ENCODE measurements at regions not wholly inside any gene's neighbourhood (a gene's known extent, or its start where the extent isn't known, plus 50 kb on each side); places are given as distances from the start of the nearest gene placed in this dataset.

- Histone ChIP-seq H3F3A (ENCODE audit: insufficient read depth, low read length) (no peaks in the 10 kb centered on the region), H2AFZ (ENCODE audit: low read length) (no peak overlapping the region), H3K36me3 (replicated peaks; ENCODE audit: insufficient read depth, low read length) (no peaks in the 10 kb centered on the region; the same call in 1 of the 2 replicates), H3K9me3 (replicated peaks; ENCODE audit: insufficient read depth, low read length) (no peaks in the 10 kb centered on the region), H3K27ac (ENCODE audit: low read length) (no peak overlapping the region), H3K4me2 (ENCODE audit: low read depth, low read length) (no peak overlapping the region), H4K20me1 (ENCODE audit: insufficient read depth, low read length) (no peaks in the 10 kb centered on the region), H3K9me2 (replicated peaks; ENCODE audit: insufficient read depth, low read length) (no peaks in the 10 kb centered on the region), H3K4me1 (ENCODE audit: low read length) (no peaks in the 10 kb centered on the region), H3K4me3 (ENCODE audit: low read length) (no peak overlapping the region), H3K27me3 (replicated peaks; ENCODE audit: insufficient read depth, low read length) (no peaks in the 10 kb centered on the region), H3K79me2 (ENCODE audit: low read length) (no peaks in the 10 kb centered on the region), H3K9ac (ENCODE audit: low read length) (no peak overlapping the region)
- DNase-seq, result no peak
- TF ChIP-seq CTCF (IDR thresholded peaks at IDR 0.05; ENCODE audit: low read length) (no peak), EZH2phosphoT487 (IDR thresholded peaks at IDR 0.05; ENCODE audit: low read length) (no peak), EZH2 (optimal IDR thresholded peaks at IDR 0.05; ENCODE audit: low read depth, low read length) (no peak)
Measured at GRCh38 chr6:40738551-40739193, 151.5 kb upstream of the LRFN2 start.

DNA sequence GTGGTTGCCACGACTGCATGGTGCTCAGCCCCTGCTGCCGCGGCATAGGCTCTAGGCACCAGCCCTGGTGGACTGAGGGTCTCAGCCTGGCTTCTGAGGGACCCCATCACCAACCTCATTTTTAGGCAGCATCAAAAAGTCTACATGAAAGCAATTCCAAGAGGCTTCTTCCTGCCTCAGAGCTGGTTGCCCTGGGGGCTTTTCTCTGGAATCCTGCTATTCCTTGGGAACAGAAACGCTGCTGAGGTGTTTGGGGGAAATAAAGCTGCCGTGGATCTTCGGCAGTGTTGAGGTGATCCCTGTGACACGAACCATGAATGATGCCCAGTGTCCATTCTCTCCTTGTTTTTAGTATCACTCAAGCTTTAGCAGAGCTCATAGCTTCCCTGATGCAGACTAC is 148.4 kb upstream of the LRFN2 start:
- H3K9me2 ChIP-seq (replicated peaks; ENCODE audit: insufficient read depth, low read length), result no peaks in the 10 kb centered on the region
- H3K36me3 ChIP-seq (replicated peaks; ENCODE audit: insufficient read depth, low read length), result no peaks in the 10 kb centered on the region; the same call in 1 of the 2 replicates
- H3K4me1 ChIP-seq (ENCODE audit: low read length), result no peaks in the 10 kb centered on the region
- no peak overlapping the region for H3K4me3 ChIP-seq (ENCODE audit: low read length)
- H3K27me3 ChIP-seq (replicated peaks; ENCODE audit: insufficient read depth, low read length), result no peaks in the 10 kb centered on the region
- H3K9ac ChIP-seq (ENCODE audit: low read length), result no peak overlapping the region
- H3K4me2 ChIP-seq (ENCODE audit: low read depth, low read length), result no peak overlapping the region
- no peak overlapping the region for H3K27ac ChIP-seq (ENCODE audit: low read length)
- TF ChIP-seq EZH2 (optimal IDR thresholded peaks at IDR 0.05; ENCODE audit: low read depth, low read length), result no peak
- TF ChIP-seq CTCF (IDR thresholded peaks at IDR 0.05; ENCODE audit: low read length), result no peak
- TF ChIP-seq EZH2phosphoT487 (IDR thresholded peaks at IDR 0.05; ENCODE audit: low read length), result no peak
- no peaks in the 10 kb centered on the region for H3F3A ChIP-seq (ENCODE audit: insufficient read depth, low read length)
- no peak overlapping the region for H2AFZ ChIP-seq (ENCODE audit: low read length)
- H3K9me3 ChIP-seq (replicated peaks; ENCODE audit: insufficient read depth, low read length), result no peaks in the 10 kb centered on the region
- no peaks in the 10 kb centered on the region for H3K79me2 ChIP-seq (ENCODE audit: low read length)
- no peak for DNase-seq
- H4K20me1 ChIP-seq (ENCODE audit: insufficient read depth, low read length), result no peaks in the 10 kb centered on the region

DNA sequence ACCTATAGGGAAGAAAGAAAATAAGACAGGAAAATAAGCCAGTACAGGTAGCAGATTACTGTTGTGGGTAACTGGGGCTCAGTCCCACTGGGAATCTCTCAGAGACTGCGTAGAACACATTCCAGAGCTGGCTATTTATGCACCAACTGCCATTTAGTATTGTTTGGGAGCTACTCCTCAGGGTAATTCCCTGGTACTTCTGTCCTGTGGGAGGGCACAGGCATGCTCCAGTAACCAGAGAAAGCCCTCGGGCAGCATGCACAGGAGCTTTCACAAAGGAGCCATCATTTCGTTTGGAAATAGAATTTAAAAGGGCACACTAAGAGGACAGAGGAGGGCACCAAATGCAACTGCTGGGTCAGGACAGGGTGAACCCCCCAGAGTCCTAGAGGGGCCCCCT is 148.0 kb upstream of the LRFN2 start:
- H3F3A ChIP-seq (ENCODE audit: insufficient read depth, low read length), result no peaks in the 10 kb centered on the region
- TF ChIP-seq CTCF (IDR thresholded peaks at IDR 0.05; ENCODE audit: low read length) (no peak), EZH2 (optimal IDR thresholded peaks at IDR 0.05; ENCODE audit: low read depth, low read length) (no peak), EZH2phosphoT487 (IDR thresholded peaks at IDR 0.05; ENCODE audit: low read length) (no peak)
- H3K79me2 ChIP-seq (ENCODE audit: low read length), result no peaks in the 10 kb centered on the region
- no peak for DNase-seq
- H3K9ac ChIP-seq (ENCODE audit: low read length), result no peak overlapping the region
- H3K27ac ChIP-seq (ENCODE audit: low read length), result no peak overlapping the region
- H3K36me3 ChIP-seq (replicated peaks; ENCODE audit: insufficient read depth, low read length), result no peaks in the 10 kb centered on the region; the same call in 1 of the 2 replicates
- H3K27me3 ChIP-seq (replicated peaks; ENCODE audit: insufficient read depth, low read length), result no peaks in the 10 kb centered on the region
- H3K4me3 ChIP-seq (ENCODE audit: low read length), result no peak overlapping the region
- no peaks in the 10 kb centered on the region for H4K20me1 ChIP-seq (ENCODE audit: insufficient read depth, low read length)
- H3K9me3 ChIP-seq (replicated peaks; ENCODE audit: insufficient read depth, low read length), result no peaks in the 10 kb centered on the region
- H3K4me2 ChIP-seq (ENCODE audit: low read depth, low read length), result no peak overlapping the region
- no peaks in the 10 kb centered on the region for H3K9me2 ChIP-seq (replicated peaks; ENCODE audit: insufficient read depth, low read length)
- H3K4me1 ChIP-seq (ENCODE audit: low read length), result no peaks in the 10 kb centered on the region
- no peak overlapping the region for H2AFZ ChIP-seq (ENCODE audit: low read length)

Data from MM.1S (cell line).